IPS-18c (cell line): ENCODE measurements at regions not wholly inside any gene's neighbourhood (a gene's known extent, or its start where the extent isn't known, plus 50 kb on each side); places are given as distances from the start of the nearest gene placed in this dataset.
"Not testable (repeated sequence)": the region's sequence is repeated elsewhere in the genome, so short reads cannot be mapped to it uniquely, and the experiment has no call there.

ENCODE experiments used
- H3K4me3 ChIP-seq: 2 replicates; pipeline ENCODE4 v1.7.0; 2013; ENCODE audit warnings: low read depth, mild to moderate bottlenecking, low read length, moderate library complexity; ENCODE audit not compliant: insufficient read depth
- H3K9me3 ChIP-seq: one replicate; pipeline ENCODE4 v1.6.1; 2013; ENCODE audit warnings: mild to moderate bottlenecking, low read length, moderate library complexity; ENCODE audit not compliant: control insufficient read depth, insufficient read depth

- H3K4me3 ChIP-seq = no peak overlapping the region
- no peaks in the 10 kb centered on the region for H3K9me3 ChIP-seq
Measured at GRCh38 chr11:95426823-95427462, 195.9 kb upstream of the SESN3 start.

DNA sequence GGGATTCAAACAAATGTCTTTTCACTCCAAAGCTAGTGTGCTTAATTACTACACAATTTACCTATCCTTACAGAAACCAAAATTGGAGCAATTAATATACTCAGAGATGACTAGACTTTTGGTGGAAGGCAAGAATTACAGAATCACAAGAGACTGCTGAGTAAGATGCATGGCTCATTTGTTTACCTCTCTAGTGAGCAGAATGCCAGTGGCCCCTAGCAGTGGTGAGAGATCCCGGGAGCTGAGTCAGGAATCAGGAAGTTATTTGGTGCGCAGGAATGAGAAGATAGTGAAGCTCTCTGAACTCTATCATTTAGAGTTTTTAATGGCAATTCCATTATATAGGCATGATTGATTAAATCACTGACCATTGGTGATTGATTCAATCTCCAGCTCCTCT is 188.9 kb upstream of the SESN3 start:
- H3K9me3 ChIP-seq = no peaks in the 10 kb centered on the region
- no peak overlapping the region for H3K4me3 ChIP-seq

- Histone ChIP-seq H3K9me3 (no peaks in the 10 kb centered on the region), H3K4me3 (no peak overlapping the region)
Measured at GRCh38 chr11:95418916-95419315, 187.9 kb upstream of the SESN3 start.

DNA sequence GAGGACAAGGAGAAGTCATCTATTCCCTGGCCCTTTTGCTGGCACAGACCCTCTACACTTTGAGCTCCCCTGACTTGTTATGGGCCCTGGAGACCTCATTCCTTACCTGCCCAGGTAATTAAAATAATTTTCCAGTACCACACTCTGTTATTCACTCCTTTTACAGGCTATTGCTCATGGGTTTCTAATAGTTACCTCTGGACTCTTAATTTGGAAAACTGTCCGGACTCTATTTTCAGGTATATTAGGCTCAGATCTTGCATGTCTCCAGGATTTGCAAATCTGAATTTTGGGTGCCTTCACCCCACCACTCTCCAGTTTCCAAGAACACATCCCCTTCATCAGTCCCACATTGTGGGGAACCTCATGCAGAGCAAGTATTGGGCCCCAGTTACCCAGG is 186.8 kb upstream of the SESN3 start:
- Histone ChIP-seq H3K4me3 (no peak overlapping the region), H3K9me3 (no peaks in the 10 kb centered on the region)

GRCh38 chr11:95415837-95416304 is 184.9 kb upstream of the SESN3 start:
- H3K9me3 ChIP-seq = no peaks in the 10 kb centered on the region
- no peak overlapping the region for H3K4me3 ChIP-seq

DNA sequence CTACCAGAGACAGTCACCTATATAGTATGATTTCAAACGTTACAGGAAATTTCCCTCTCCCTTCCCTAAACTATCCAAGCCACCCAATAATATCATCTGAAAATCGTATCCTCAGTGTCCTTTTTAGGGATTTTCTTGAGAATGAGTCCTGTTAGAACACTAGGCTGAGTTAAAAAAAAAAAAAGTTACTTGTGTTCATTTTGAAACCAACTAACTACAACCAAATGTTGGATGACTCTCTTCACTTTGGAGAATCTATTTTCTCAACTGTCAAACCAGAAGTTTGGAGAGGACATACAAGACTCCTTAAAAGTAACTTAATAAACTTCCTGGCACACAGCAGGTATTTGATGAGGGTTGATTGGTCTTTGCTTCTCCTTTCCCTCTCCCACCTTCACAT is 183.2 kb upstream of the SESN3 start:
- Histone ChIP-seq H3K9me3 (no peaks in the 10 kb centered on the region), H3K4me3 (no peak overlapping the region)

DNA sequence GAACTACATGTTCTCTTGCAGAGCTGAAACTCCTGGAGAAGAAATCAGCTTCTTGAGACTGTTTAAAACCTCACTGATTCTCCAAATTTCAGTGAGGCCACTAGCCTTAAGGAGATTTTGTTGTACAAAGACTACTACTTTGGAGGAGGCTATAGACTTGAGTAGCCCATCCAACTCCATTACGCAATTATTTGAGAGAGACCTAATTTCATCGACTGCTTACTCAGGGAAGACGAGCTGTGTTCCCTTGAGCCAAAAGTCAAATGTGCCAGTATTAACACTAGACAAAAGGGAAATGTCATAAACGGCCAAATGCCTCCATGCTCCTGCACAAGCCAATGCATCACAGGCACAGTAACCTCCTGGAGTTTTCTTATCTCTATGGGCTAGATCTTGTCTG is 182.8 kb upstream of the SESN3 start:
- H3K4me3 ChIP-seq = no peak overlapping the region
- no peaks in the 10 kb centered on the region for H3K9me3 ChIP-seq

DNA sequence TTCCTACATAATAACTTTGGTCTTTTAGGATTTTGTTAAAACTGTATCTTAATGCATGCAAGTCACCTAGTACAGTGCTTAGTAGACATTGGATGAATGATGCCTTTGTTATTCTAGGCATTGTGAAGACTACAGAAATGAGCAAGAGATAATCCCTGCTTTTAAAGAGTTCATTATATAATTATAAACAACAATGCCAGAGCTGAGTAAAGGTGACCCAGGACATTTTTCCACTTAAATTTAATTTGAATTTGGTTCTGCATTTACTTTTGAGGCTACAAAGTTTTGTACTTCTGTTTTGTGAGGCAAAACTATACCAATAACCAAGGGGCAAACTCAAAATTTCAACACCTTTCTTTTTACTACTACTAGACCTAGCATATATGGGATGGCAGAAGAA is 182.0 kb upstream of the SESN3 start:
- Histone ChIP-seq H3K4me3 (no peak overlapping the region), H3K9me3 (no peaks in the 10 kb centered on the region)

- Histone ChIP-seq H3K4me3 (no peak overlapping the region), H3K9me3 (no peaks in the 10 kb centered on the region)
Measured at GRCh38 chr11:95412074-95412473, 181.1 kb upstream of the SESN3 start.

GRCh38 chr11:95410707-95411106 is 179.7 kb upstream of the SESN3 start:
- H3K4me3 ChIP-seq, H3K9me3 ChIP-seq: not testable (repeated sequence)

GRCh38 chr11:95406271-95406670 is 175.3 kb upstream of the SESN3 start:
- H3K4me3 ChIP-seq = no peak overlapping the region

GRCh38 chr11:95404370-95404769 is 173.4 kb upstream of the SESN3 start:
- Histone ChIP-seq H3K4me3 (no peak overlapping the region), H3K9me3 (no peaks in the 10 kb centered on the region)

More at GRCh38 chr11:95406271-95406670, 175.3 kb upstream of the SESN3 start:
- no peaks in the 10 kb centered on the region for H3K9me3 ChIP-seq

DNA sequence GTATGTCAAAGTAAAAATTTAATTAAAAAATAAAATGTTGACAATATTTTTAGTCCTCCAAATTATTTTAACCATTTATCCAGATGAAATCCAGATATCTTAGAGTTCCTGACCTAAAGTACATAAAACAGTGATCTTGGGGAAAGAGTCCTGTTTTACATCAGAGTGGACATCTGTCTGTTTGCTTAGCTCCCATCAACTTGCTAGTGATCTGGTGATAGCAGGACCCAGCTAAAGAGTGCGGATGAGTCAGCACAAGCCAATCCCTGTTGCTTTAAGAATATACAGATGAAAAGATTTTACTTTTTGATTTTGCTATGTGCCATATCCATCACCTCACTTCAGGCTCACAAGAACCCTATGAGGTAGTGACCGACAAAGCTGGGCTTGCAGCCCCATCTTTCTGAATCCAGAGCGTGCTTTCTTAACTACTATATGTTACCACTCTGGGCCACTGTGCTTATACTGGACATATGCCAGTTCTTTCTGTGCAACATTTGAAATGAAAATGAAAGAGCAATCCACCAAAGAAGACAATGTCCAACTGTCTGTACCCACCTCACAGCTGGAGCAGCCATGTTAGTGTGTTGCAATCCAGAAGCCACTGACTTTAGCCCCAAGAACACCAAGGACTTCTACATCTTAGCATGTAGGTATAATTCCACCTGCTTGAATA is 167.6 kb upstream of the SESN3 start:
- Histone ChIP-seq H3K4me3 (no peak overlapping the region), H3K9me3 (peaks cover 3% of the 10 kb centered on the region)

- H3K9me3 ChIP-seq = peaks cover 3% of the 10 kb centered on the region
- no peak overlapping the region for H3K4me3 ChIP-seq
Measured at GRCh38 chr11:95392644-95393043, 161.6 kb upstream of the SESN3 start.

DNA sequence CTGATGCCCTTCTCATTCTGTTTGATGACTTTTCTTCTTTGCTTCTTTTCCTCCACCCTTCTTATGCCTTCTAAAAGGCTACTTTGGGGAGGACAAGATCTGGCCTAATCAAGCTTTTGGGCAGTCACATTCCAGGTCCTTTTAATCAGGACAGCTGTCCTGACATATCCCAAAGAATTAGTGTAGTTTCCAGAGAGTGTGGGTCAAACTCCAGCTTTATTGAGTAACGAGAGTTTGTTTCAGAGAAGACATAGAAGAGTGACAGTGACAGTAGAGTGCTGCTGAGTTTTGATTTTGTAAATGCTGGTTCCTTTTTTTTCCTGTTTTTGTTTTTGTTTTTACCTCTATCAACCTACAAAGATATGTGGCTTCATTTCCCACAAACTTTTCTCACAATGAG is 158.4 kb upstream of the SESN3 start:
- no peak overlapping the region for H3K4me3 ChIP-seq

GRCh38 chr11:95388086-95388485 is 157.1 kb upstream of the SESN3 start:
- H3K9me3 ChIP-seq = no peaks in the 10 kb centered on the region

More for the DNA sequence above, 158.4 kb upstream of the SESN3 start:
- peaks cover under 1% of the 10 kb centered on the region for H3K9me3 ChIP-seq

GRCh38 chr11:95387325-95387724 is 156.3 kb upstream of the SESN3 start:
- Histone ChIP-seq H3K4me3 (no peak overlapping the region), H3K9me3 (no peaks in the 10 kb centered on the region)

More at GRCh38 chr11:95388086-95388485, 157.1 kb upstream of the SESN3 start:
- H3K4me3 ChIP-seq = no peak overlapping the region

DNA sequence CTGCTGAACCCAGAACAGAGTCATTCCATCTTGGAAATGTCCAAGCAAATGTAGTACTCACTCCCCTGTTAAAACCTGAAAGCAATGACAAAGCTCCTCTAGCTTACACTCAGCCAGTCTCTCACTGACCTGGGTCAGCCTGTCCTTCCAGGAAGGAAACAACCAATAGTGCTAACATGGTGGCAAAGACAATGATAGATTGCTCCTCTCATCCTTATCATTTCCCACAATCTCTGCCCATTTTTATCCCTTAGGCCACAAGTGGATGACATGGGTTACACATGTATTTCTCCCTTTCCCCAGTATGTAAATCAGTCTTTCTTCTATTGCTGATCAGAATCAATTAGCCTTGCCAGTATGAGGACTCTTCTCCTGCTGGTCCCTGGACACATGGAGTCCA is 154.6 kb upstream of the SESN3 start:
- Histone ChIP-seq H3K4me3 (no peak overlapping the region), H3K9me3 (no peaks in the 10 kb centered on the region)

GRCh38 chr11:95379479-95379878 is 148.5 kb upstream of the SESN3 start:
- H3K4me3 ChIP-seq = no peak overlapping the region
- H3K9me3 ChIP-seq = no peaks in the 10 kb centered on the region
